ENCODE measurements at regions not wholly inside any gene's neighbourhood (a gene's known extent, or its start where the extent isn't known, plus 50 kb on each side); places are given as distances from the start of the nearest gene placed in this dataset.

DNA sequence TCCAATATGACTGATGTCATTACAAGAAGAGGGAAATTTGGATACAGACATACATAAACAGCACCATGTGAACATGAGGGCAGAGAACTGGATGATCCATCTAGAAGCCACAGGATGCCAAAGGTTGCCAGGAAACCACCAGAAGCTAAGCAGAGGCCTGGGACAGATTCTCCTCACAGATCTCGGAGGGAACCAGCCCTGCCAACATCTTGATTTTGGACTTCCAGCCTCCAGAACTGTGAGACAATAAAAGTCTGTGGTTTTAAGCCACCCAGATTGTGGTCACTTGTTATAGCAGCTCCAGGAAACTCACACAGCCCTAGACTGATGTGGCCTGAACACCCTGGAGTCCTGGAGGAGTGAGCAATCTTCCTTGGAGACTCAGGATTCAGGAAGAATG lies 351.6 kb downstream of the EIPR1 start:
- BruUV-seq (replicated peaks): no TSS peak

DNA sequence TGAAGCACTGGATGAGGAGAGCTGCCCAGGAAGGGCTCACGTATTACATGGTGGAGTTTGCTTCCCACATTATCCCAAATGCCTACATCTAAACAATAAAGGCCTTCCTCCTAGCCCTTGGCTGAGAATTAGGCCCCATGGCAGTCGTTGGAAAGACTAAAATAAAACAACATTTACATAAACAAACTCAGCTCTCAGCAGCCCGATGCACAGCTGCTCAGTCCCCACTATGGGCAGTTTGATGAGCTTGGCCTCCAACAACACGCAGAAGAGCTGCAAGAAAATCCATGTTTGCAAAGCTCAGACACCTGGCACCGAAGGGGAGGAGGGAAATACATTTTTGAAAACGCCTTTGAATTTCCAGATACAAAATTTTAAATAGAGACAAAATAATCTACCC lies 352.4 kb downstream of the EIPR1 start:
- H3K4me3 ChIP-seq (replicated peaks in 1 of 2; ENCODE audit: low read depth in 1 of 2, low read length in 2 of 2): no peak overlapping the region
- H3K27ac ChIP-seq (ENCODE audit: low read depth, low read length): no peak overlapping the region
- RAD21 ChIA-PET (ENCODE audit: low non-redundant PET in 1 of 2, low total read pairs in 2 of 2, uncharacterized antibody in 2 of 2, unreplicated experiment in 2 of 2): no interaction called here
- H3K9me2 ChIP-seq (ENCODE audit: insufficient read depth): no peaks in the 10 kb centered on the region
- no TSS peak for BruUV-seq (replicated peaks)
- ATAC-seq (no peak), DNase-seq (ENCODE audit: low read depth, low spot score) (no peak)
- no peak overlapping the region for H2AFZ ChIP-seq (ENCODE audit: low read depth, low read length, poor library complexity, severe bottlenecking)
- no peak overlapping the region for H3K4me2 ChIP-seq (ENCODE audit: low read length)
- H4K20me1 ChIP-seq (ENCODE audit: insufficient read depth): no peaks in the 10 kb centered on the region
- H3K9ac ChIP-seq (ENCODE audit: low read length): no peak overlapping the region
- no peaks in the 10 kb centered on the region for H3K4me1 ChIP-seq (ENCODE audit: control insufficient read depth in 1 of 2, insufficient read depth in 2 of 2, low read length in 2 of 2)
- POLR2A ChIA-PET: no interaction called here
- peaks cover 31% of the 10 kb centered on the region; the same call in 1 of the 2 replicates for H3K27me3 ChIP-seq (ENCODE audit: insufficient read depth, low read length)
- intact Hi-C loops (cut with micrococcal nuclease): no loop called here
- no peaks in the 10 kb centered on the region for H3K79me2 ChIP-seq (ENCODE audit: insufficient read depth, low read length)
- no peaks in the 10 kb centered on the region for H3K36me3 ChIP-seq (ENCODE audit: control insufficient read depth in 1 of 2, insufficient read depth in 2 of 2, low read length in 2 of 2)
- H3K9me3 ChIP-seq (ENCODE audit: control insufficient read depth in 1 of 2, insufficient read depth in 1 of 2, low read depth in 1 of 2, low read length in 2 of 2): no peaks in the 10 kb centered on the region
- CTCF ChIA-PET: no interaction called here
- TF ChIP-seq POLR2AphosphoS5 (IDR thresholded peaks at IDR 0.05; ENCODE audit: low read depth, low read length) (no peak), TCF7L2 (IDR thresholded peaks at IDR 0.05; ENCODE audit: borderline replicate concordance, extremely low read depth, insufficient read depth, insufficient read length) (no peak)
- TF ChIP-seq, protein P1, sequence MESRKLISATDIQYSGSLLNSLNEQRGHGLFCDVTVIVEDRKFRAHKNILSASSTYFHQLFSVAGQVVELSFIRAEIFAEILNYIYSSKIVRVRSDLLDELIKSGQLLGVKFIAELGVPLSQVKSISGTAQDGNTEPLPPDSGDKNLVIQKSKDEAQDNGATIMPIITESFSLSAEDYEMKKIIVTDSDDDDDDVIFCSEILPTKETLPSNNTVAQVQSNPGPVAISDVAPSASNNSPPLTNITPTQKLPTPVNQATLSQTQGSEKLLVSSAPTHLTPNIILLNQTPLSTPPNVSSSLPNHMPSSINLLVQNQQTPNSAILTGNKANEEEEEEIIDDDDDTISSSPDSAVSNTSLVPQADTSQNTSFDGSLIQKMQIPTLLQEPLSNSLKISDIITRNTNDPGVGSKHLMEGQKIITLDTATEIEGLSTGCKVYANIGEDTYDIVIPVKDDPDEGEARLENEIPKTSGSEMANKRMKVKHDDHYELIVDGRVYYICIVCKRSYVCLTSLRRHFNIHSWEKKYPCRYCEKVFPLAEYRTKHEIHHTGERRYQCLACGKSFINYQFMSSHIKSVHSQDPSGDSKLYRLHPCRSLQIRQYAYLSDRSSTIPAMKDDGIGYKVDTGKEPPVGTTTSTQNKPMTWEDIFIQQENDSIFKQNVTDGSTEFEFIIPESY (IDR thresholded peaks at IDR 0.05; ENCODE audit: extremely low read depth, insufficient replicate concordance, low read length): no peak
- TF ChIP-seq, protein P2, sequence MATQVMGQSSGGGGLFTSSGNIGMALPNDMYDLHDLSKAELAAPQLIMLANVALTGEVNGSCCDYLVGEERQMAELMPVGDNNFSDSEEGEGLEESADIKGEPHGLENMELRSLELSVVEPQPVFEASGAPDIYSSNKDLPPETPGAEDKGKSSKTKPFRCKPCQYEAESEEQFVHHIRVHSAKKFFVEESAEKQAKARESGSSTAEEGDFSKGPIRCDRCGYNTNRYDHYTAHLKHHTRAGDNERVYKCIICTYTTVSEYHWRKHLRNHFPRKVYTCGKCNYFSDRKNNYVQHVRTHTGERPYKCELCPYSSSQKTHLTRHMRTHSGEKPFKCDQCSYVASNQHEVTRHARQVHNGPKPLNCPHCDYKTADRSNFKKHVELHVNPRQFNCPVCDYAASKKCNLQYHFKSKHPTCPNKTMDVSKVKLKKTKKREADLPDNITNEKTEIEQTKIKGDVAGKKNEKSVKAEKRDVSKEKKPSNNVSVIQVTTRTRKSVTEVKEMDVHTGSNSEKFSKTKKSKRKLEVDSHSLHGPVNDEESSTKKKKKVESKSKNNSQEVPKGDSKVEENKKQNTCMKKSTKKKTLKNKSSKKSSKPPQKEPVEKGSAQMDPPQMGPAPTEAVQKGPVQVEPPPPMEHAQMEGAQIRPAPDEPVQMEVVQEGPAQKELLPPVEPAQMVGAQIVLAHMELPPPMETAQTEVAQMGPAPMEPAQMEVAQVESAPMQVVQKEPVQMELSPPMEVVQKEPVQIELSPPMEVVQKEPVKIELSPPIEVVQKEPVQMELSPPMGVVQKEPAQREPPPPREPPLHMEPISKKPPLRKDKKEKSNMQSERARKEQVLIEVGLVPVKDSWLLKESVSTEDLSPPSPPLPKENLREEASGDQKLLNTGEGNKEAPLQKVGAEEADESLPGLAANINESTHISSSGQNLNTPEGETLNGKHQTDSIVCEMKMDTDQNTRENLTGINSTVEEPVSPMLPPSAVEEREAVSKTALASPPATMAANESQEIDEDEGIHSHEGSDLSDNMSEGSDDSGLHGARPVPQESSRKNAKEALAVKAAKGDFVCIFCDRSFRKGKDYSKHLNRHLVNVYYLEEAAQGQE (IDR thresholded peaks at IDR 0.05; ENCODE audit: low read depth): no peak

More for the DNA sequence above, 351.6 kb downstream of the EIPR1 start:
- H3K36me3 ChIP-seq (ENCODE audit: control insufficient read depth in 1 of 2, insufficient read depth in 2 of 2, low read length in 2 of 2): no peaks in the 10 kb centered on the region
- H3K9ac ChIP-seq (ENCODE audit: low read length): no peak overlapping the region
- POLR2A ChIA-PET: no interaction called here
- no peak overlapping the region for H2AFZ ChIP-seq (ENCODE audit: low read depth, low read length, poor library complexity, severe bottlenecking)
- DNase-seq (ENCODE audit: low read depth, low spot score) (no peak), ATAC-seq (no peak)
- no peaks in the 10 kb centered on the region for H3K9me2 ChIP-seq (ENCODE audit: insufficient read depth)
- H3K79me2 ChIP-seq (ENCODE audit: insufficient read depth, low read length): no peaks in the 10 kb centered on the region
- no peak overlapping the region for H3K27ac ChIP-seq (ENCODE audit: low read depth, low read length)
- H3K4me2 ChIP-seq (ENCODE audit: low read length): no peak overlapping the region
- no peak overlapping the region for H3K4me3 ChIP-seq (replicated peaks in 1 of 2; ENCODE audit: low read depth in 1 of 2, low read length in 2 of 2)
- intact Hi-C loops (cut with micrococcal nuclease): no loop called here
- no peaks in the 10 kb centered on the region for H4K20me1 ChIP-seq (ENCODE audit: insufficient read depth)
- no peaks in the 10 kb centered on the region for H3K4me1 ChIP-seq (ENCODE audit: control insufficient read depth in 1 of 2, insufficient read depth in 2 of 2, low read length in 2 of 2)
- CTCF ChIA-PET: no interaction called here
- H3K27me3 ChIP-seq (ENCODE audit: insufficient read depth, low read length): peaks cover 31% of the 10 kb centered on the region; the same call in 1 of the 2 replicates
- no peaks in the 10 kb centered on the region for H3K9me3 ChIP-seq (ENCODE audit: control insufficient read depth in 1 of 2, insufficient read depth in 1 of 2, low read depth in 1 of 2, low read length in 2 of 2)
- RAD21 ChIA-PET (ENCODE audit: low non-redundant PET in 1 of 2, low total read pairs in 2 of 2, uncharacterized antibody in 2 of 2, unreplicated experiment in 2 of 2): no interaction called here
- TF ChIP-seq, protein P3, sequence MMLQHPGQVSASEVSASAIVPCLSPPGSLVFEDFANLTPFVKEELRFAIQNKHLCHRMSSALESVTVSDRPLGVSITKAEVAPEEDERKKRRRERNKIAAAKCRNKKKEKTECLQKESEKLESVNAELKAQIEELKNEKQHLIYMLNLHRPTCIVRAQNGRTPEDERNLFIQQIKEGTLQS (IDR thresholded peaks at IDR 0.05): no peak
- no peak for TF ChIP-seq SRF (IDR thresholded peaks at IDR 0.05; ENCODE audit: low read depth)
- TF ChIP-seq, protein P2 (IDR thresholded peaks at IDR 0.05; ENCODE audit: low read depth): no peak
- no peak for TF ChIP-seq ZNF274 (IDR thresholded peaks at IDR 0.05; ENCODE audit: low read depth, low read length)

All from HCT116 (cell line).